ENCODE measurements at regions not wholly inside any gene's neighbourhood (a gene's known extent, or its start where the extent isn't known, plus 50 kb on each side); places are given as distances from the start of the nearest gene placed in this dataset.

DNA sequence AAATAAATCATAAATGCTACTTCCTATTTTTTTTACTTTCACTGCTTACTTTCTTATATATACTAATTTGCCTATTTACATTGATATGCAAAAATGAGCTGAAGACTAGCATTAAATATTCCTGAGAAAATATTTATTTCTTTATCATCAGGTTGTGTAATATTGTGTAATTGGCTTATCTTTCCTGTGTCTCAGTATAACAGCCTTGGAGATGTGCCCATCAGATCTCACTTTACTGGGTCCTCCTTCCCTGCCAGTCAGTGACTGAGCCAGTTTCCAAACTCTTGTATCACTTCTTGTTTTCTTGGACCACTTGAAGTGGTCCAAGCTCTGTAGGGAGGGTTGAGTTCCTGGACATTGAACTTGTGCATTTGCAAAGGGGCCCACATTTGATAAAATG lies 900.0 kb downstream of the LUZP2 start:
- no peak for TF ChIP-seq POLR2A (IDR thresholded peaks at IDR 0.05; ENCODE audit: borderline replicate concordance, extremely low read depth, insufficient read depth, insufficient read length)
- TF ChIP-seq, protein P1, sequence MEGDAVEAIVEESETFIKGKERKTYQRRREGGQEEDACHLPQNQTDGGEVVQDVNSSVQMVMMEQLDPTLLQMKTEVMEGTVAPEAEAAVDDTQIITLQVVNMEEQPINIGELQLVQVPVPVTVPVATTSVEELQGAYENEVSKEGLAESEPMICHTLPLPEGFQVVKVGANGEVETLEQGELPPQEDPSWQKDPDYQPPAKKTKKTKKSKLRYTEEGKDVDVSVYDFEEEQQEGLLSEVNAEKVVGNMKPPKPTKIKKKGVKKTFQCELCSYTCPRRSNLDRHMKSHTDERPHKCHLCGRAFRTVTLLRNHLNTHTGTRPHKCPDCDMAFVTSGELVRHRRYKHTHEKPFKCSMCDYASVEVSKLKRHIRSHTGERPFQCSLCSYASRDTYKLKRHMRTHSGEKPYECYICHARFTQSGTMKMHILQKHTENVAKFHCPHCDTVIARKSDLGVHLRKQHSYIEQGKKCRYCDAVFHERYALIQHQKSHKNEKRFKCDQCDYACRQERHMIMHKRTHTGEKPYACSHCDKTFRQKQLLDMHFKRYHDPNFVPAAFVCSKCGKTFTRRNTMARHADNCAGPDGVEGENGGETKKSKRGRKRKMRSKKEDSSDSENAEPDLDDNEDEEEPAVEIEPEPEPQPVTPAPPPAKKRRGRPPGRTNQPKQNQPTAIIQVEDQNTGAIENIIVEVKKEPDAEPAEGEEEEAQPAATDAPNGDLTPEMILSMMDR (IDR thresholded peaks at IDR 0.05 in 2 of 3, conservative IDR thresholded peaks at IDR 0.05 in 1 of 3; ENCODE audit: borderline replicate concordance in 1 of 3, insufficient read depth in 1 of 3, low read depth in 2 of 3, low read length in 2 of 3), result no peak
- no peak for TF ChIP-seq YY1 (IDR thresholded peaks at IDR 0.05; ENCODE audit: extremely low read depth, insufficient replicate concordance, low read depth, low read length)

Data from HCT116 (cell line).